HEK293 (cell line): ENCODE measurements at regions not wholly inside any gene's neighbourhood (a gene's known extent, or its start where the extent isn't known, plus 50 kb on each side); places are given as distances from the start of the nearest gene placed in this dataset.

ENCODE experiments used
- CTCF ChIA-PET: fragments of 350-600 bp; formaldehyde crosslinking; extraction: SDS; loops from one replicate; lab custom pipeline; 2021; ENCODE audit warnings: antibody characterized with exemption; lab: Yijun Ruan, JAX
- POLR2A ChIA-PET: fragments of 300-600 bp; formaldehyde crosslinking; extraction: SDS; loops from one replicate; lab custom pipeline; 2020; ENCODE audit warnings: antibody characterized with exemption, inconsistent platforms; lab: Yijun Ruan, JAX
- H3K27ac ChIP-seq: fragments of 200-500 bp; sonication (Bioruptor generic); 2 replicates; pipeline ENCODE4 v1.5.1; 2014; ENCODE audit warnings: low read depth, low read length, control low read depth, inconsistent platforms; ENCODE audit errors: extremely low read depth
- H3K36me3 ChIP-seq, 2 experiments: fragments of 200-500 bp in 1 of 2; sonication (Bioruptor generic) in 1 of 2; 1 replicate in 1 of 2; 2 replicates in 1 of 2; pipeline ENCODE4 v1.5.1; 2014 to 2017; ENCODE audit warnings: inconsistent platforms in 2 of 2, low read length in 2 of 2; ENCODE audit not compliant: control insufficient read depth in 2 of 2, insufficient read depth in 1 of 2
- H3K4me1 ChIP-seq: fragments of 200-500 bp; sonication (Bioruptor generic); 2 replicates; pipeline ENCODE4 v1.5.1; 2014; ENCODE audit warnings: mild to moderate bottlenecking, low read length, inconsistent platforms; ENCODE audit not compliant: control insufficient read depth, insufficient read depth
- H3K4me3 ChIP-seq: 2 replicates; pipeline ENCODE4 v1.5.1; 2011; ENCODE audit warnings: low read depth, mild to moderate bottlenecking, control low read depth, low read length, moderate library complexity
- H3K9me3 ChIP-seq: fragments of 200-500 bp; sonication (Bioruptor generic); 2 replicates; pipeline ENCODE4 v1.5.1; 2014; ENCODE audit warnings: low read depth, low read length, inconsistent platforms; ENCODE audit not compliant: control insufficient read depth, insufficient read depth
- GLIS1 ChIP-seq: fragments of 450-650 bp; formaldehyde crosslinking; IDR thresholded peaks from 2 replicates; pipeline ENCODE4 v1.5.1; 2016; ENCODE audit warnings: missing biosample characterization, missing genetic modification characterization
- RBAK ChIP-seq: fragments of 450-650 bp; formaldehyde crosslinking; IDR thresholded peaks from 2 replicates; pipeline ENCODE4 v1.5.1; 2016; ENCODE audit warnings: missing biosample characterization, missing genetic modification characterization
- SCRT2 ChIP-seq: fragments of 450-650 bp; formaldehyde crosslinking; IDR thresholded peaks from 2 replicates; pipeline ENCODE4 v1.5.1; 2016; ENCODE audit warnings: missing biosample characterization, missing genetic modification characterization
- SETDB1 ChIP-seq: IDR thresholded peaks from one replicate; pipeline ENCODE4 v1.6.1; 2017; ENCODE audit warnings: mild to moderate bottlenecking, low read length, moderate library complexity, mixed read lengths; ENCODE audit not compliant: insufficient read length
- ZBTB20 ChIP-seq: fragments of 450-650 bp; formaldehyde crosslinking; IDR thresholded peaks from 2 replicates; pipeline ENCODE4 v1.5.1; 2016; ENCODE audit warnings: missing biosample characterization, missing genetic modification characterization
- ZBTB7A ChIP-seq: fragments of 450-650 bp; formaldehyde crosslinking; IDR thresholded peaks from 2 replicates; pipeline ENCODE4 v1.5.1; 2016; ENCODE audit warnings: low read depth, missing biosample characterization, missing genetic modification characterization
- ZFP3 ChIP-seq: fragments of 450-650 bp; formaldehyde crosslinking; IDR thresholded peaks from 2 replicates; pipeline ENCODE4 v1.5.1; 2016; ENCODE audit warnings: low read depth, missing biosample characterization, missing genetic modification characterization
- ZFP69B ChIP-seq: fragments of 450-650 bp; formaldehyde crosslinking; IDR thresholded peaks from 2 replicates; pipeline ENCODE4 v1.5.1; 2016; ENCODE audit warnings: missing biosample characterization, missing genetic modification characterization
- ZNF10 ChIP-seq: fragments of 450-650 bp; formaldehyde crosslinking; IDR thresholded peaks from 2 replicates; pipeline ENCODE4 v1.5.1; 2017; ENCODE audit warnings: missing biosample characterization, missing genetic modification characterization
- ZNF121 ChIP-seq: fragments of 450-650 bp; formaldehyde crosslinking; IDR thresholded peaks from 2 replicates; pipeline ENCODE4 v1.5.1; 2016; ENCODE audit warnings: missing biosample characterization, missing genetic modification characterization
- ZNF138 ChIP-seq: fragments of 450-650 bp; formaldehyde crosslinking; IDR thresholded peaks from 2 replicates; pipeline ENCODE4 v1.5.1; 2016; ENCODE audit warnings: missing biosample characterization, missing genetic modification characterization, borderline replicate concordance
- ZNF211 ChIP-seq: fragments of 450-650 bp; formaldehyde crosslinking; IDR thresholded peaks from 2 replicates; pipeline ENCODE4 v1.5.1; 2016; ENCODE audit warnings: low read depth, missing biosample characterization, missing genetic modification characterization
- ZNF391 ChIP-seq: fragments of 450-650 bp; formaldehyde crosslinking; IDR thresholded peaks from 2 replicates; pipeline ENCODE4 v1.5.1; 2016; ENCODE audit warnings: low read depth, missing biosample characterization, missing genetic modification characterization, borderline replicate concordance
- ZNF426 ChIP-seq: fragments of 450-650 bp; formaldehyde crosslinking; IDR thresholded peaks from 2 replicates; pipeline ENCODE4 v1.5.1; 2017; ENCODE audit warnings: missing biosample characterization, missing genetic modification characterization, mild to moderate bottlenecking, inconsistent platforms, moderate library complexity
- ZNF529 ChIP-seq: fragments of 450-650 bp; formaldehyde crosslinking; IDR thresholded peaks from 2 replicates; pipeline ENCODE4 v1.5.1; 2017; ENCODE audit warnings: missing genetic modification characterization, missing biosample characterization; ENCODE audit not compliant: insufficient replicate concordance
- ZNF548 ChIP-seq: fragments of 450-650 bp; formaldehyde crosslinking; IDR thresholded peaks from 2 replicates; pipeline ENCODE4 v1.5.1; 2016; ENCODE audit warnings: missing biosample characterization, missing genetic modification characterization
- ZNF558 ChIP-seq: fragments of 450-650 bp; formaldehyde crosslinking; IDR thresholded peaks from 2 replicates; pipeline ENCODE4 v1.5.1; 2016; ENCODE audit warnings: missing biosample characterization, missing genetic modification characterization
- ZNF610 ChIP-seq: fragments of 450-650 bp; formaldehyde crosslinking; IDR thresholded peaks from 2 replicates; pipeline ENCODE4 v1.5.1; 2016; ENCODE audit warnings: missing biosample characterization, missing genetic modification characterization, borderline replicate concordance
- ZNF707 ChIP-seq: fragments of 450-650 bp; formaldehyde crosslinking; IDR thresholded peaks from 2 replicates; pipeline ENCODE4 v1.5.1; 2016; ENCODE audit warnings: missing biosample characterization, missing genetic modification characterization
- ZNF76 ChIP-seq: fragments of 450-650 bp; formaldehyde crosslinking; IDR thresholded peaks from 2 replicates; pipeline ENCODE4; 2016; ENCODE audit warnings: low read depth, missing biosample characterization, missing genetic modification characterization, borderline replicate concordance
- ZNF830 ChIP-seq: fragments of 450-650 bp; IDR thresholded peaks from 2 replicates; pipeline ENCODE4 v1.5.0; 2018; ENCODE audit warnings: missing biosample characterization, missing genetic modification characterization, low read depth, mild to moderate bottlenecking, moderate library complexity
- ZSCAN30 ChIP-seq: fragments of 450-650 bp; IDR thresholded peaks from 2 replicates; pipeline ENCODE4 v1.5.1; 2018; ENCODE audit warnings: missing biosample characterization, mild to moderate bottlenecking, missing genetic modification characterization, moderate library complexity
- TF ChIP-seq, protein P1 (sequence below): fragments of 450-650 bp; formaldehyde crosslinking; IDR thresholded peaks from 2 replicates; pipeline ENCODE4 v1.5.1; 2016; ENCODE audit warnings: missing biosample characterization, missing genetic modification characterization
- TF ChIP-seq, protein P2 (sequence below): fragments of 450-650 bp; formaldehyde crosslinking; IDR thresholded peaks from 2 replicates; pipeline ENCODE4 v1.5.1; 2016; ENCODE audit warnings: missing biosample characterization, missing genetic modification characterization

DNA sequence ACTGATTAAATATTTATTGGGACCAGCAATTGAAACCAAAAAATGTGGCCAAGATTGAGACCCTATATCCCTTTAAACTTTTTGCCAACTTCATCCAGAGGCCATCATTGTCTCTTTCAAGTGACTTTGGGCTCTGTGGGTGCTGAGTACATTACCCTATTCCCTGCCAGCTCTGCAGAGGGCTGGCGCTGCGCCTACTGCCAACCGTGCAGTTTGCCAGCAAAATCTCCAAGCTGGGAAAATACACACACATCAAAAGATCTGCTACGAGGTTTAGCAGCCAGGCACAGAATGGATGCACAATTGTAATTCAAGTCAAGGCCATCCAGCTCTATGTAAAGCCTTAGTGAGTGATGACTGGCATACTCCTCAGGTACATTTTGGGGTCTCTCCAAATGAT is 125.0 kb downstream of the CBLN4 start:
- H3K4me1 ChIP-seq: no peaks in the 10 kb centered on the region
- no peaks in the 10 kb centered on the region for H3K9me3 ChIP-seq
- no peak overlapping the region for H3K4me3 ChIP-seq
- H3K36me3 ChIP-seq: no peaks in the 10 kb centered on the region
- no peak overlapping the region for H3K27ac ChIP-seq
- ChIA-PET POLR2A (interaction anchor here (0.6 kb wide), 1 partner anchor 642 kb away, joined by 3 read pairs; no protein-coding TSS in a partner anchor), CTCF (interaction anchor here (0.5 kb wide), 1 partner anchor 10 kb away, joined by 4 read pairs; no protein-coding TSS in a partner anchor)
- no peak for TF ChIP-seq ZNF830 (tag by site-specific recombination)

DNA sequence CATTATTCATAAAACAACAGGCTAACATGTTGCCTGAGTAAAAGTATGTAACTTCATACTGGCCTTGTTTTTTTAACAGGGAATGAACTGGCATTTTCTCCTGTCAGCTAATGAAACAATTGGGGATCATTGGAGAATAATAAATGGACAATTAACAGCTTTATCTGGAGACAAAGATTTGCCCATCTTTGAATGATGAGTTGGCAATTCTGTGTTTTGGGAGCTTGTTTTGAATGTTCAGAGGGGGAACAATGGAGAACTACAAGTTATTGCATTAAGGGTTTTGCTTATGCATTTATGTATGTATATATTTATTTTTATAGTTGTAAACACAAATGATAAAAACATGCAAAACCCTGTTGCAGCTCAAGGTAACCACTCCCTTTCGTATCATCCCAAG is 150.3 kb downstream of the CBLN4 start:
- ChIA-PET CTCF (no interaction called here), POLR2A (no interaction called here)

DNA sequence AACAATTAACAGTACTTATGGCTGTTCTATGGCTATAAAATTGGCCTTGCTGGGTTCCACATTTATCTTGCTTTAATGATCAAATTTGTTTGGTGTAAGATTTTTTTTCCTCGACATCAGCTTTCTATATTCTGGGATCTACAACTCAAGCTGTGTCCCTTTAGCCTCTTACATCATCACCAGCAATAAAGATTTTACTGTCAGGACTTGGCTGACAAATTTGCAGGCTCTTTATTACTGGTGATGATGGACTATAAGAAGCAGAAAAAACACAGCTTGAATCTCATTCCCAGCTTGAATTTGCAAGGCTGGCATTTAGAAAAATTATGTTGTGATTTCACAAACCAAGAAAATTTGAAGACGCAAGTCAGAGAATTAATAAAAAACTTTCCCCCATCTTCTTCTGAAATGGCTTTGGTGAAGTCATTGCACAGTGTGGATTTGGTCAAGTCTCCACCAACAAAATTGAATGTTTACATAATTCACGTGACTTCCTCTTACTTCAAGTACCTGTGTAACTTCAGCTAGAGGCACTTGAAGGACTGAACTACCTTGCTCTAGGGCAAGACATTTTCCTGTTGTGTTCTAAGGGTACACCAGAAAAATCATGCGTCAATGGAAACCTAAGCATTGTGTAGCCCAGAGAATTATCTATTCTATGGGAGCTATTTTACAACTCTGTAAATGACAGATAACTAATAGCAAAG is 175.0 kb downstream of the CBLN4 start:
- no peaks in the 10 kb centered on the region for H3K9me3 ChIP-seq

More for the DNA sequence above, 150.3 kb downstream of the CBLN4 start:
- no peaks in the 10 kb centered on the region for H3K36me3 ChIP-seq
- no peaks in the 10 kb centered on the region for H3K4me1 ChIP-seq
- no peak overlapping the region for H3K4me3 ChIP-seq
- H3K9me3 ChIP-seq: no peaks in the 10 kb centered on the region
- no peak for TF ChIP-seq ZNF121 (tag by site-specific recombination)
- TF ChIP-seq ZSCAN30 (tag by site-specific recombination): no peak
- TF ChIP-seq, protein P1, sequence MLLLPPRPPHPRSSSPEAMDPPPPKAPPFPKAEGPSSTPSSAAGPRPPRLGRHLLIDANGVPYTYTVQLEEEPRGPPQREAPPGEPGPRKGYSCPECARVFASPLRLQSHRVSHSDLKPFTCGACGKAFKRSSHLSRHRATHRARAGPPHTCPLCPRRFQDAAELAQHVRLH (tag by site-specific recombination): no peak
- TF ChIP-seq SETDB1: no peak
- TF ChIP-seq ZNF391 (tag by site-specific recombination): no peak
- no peak for TF ChIP-seq ZNF10 (tag by site-specific recombination)
- TF ChIP-seq ZFP69B: no peak
- no peak for TF ChIP-seq ZNF558
- no peak for TF ChIP-seq ZNF138
- no peak for TF ChIP-seq ZNF529
- no peak for TF ChIP-seq ZBTB20
- TF ChIP-seq ZFP3 (tag by site-specific recombination): no peak
- no peak for TF ChIP-seq ZBTB7A (tag by site-specific recombination)
- TF ChIP-seq, all 188 proteins: peak for 0
- no peak overlapping the region for H3K27ac ChIP-seq

More for the DNA sequence above, 175.0 kb downstream of the CBLN4 start:
- no peak overlapping the region for H3K27ac ChIP-seq
- no peaks in the 10 kb centered on the region for H3K36me3 ChIP-seq
- H3K4me1 ChIP-seq: no peaks in the 10 kb centered on the region
- POLR2A ChIA-PET: no interaction called here
- TF ChIP-seq SCRT2 (tag by site-specific recombination) (no peak), ZNF610 (tag by site-specific recombination) (no peak), ZNF426 (tag by site-specific recombination) (no peak), ZNF76 (tag by site-specific recombination) (no peak), ZNF548 (no peak), GLIS1 (no peak), RBAK (no peak), ZNF211 (tag by site-specific recombination) (no peak), ZNF707 (tag by site-specific recombination) (no peak)
- TF ChIP-seq, protein P2, sequence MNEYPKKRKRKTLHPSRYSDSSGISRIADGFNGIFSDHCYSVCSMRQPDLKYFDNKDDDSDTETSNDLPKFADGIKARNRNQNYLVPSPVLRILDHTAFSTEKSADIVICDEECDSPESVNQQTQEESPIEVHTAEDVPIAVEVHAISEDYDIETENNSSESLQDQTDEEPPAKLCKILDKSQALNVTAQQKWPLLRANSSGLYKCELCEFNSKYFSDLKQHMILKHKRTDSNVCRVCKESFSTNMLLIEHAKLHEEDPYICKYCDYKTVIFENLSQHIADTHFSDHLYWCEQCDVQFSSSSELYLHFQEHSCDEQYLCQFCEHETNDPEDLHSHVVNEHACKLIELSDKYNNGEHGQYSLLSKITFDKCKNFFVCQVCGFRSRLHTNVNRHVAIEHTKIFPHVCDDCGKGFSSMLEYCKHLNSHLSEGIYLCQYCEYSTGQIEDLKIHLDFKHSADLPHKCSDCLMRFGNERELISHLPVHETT: no peak
- CTCF ChIA-PET: no interaction called here
- no peak overlapping the region for H3K4me3 ChIP-seq
